SK-N-SH treated with all-trans-retinoic acid at 6 μM for 48 hours (cell line): ENCODE measurements at regions not wholly inside any gene's neighbourhood (a gene's known extent, or its start where the extent isn't known, plus 50 kb on each side); places are given as distances from the start of the nearest gene placed in this dataset.
A peak's percentile ranks its signal among the peaks of the same experiment; 100 is the strongest.

Experiments
- ATAC-seq: fragments of 200-7000 bp; cut with Tn5 transposase; 3 replicates; pipeline ENCODE4 v1.9.1; 2020; ENCODE audit warnings: mild to moderate bottlenecking, moderate library complexity
- ARNTL ChIP-seq: fragments of 450-650 bp; formaldehyde crosslinking; IDR thresholded peaks from 2 replicates; pipeline ENCODE4 v1.5.0; 2020; ENCODE audit warnings: low read depth, mild to moderate bottlenecking, moderate library complexity, borderline replicate concordance
- CSDC2 ChIP-seq: fragments of 250-450 bp; sonication (Bioruptor Pico); IDR thresholded peaks from 2 replicates; pipeline ENCODE4 v1.5.0; 2020; ENCODE audit warnings: mild to moderate bottlenecking, moderate library complexity
- CSRNP3 ChIP-seq: fragments of 250-450 bp; sonication (Bioruptor Pico); IDR thresholded peaks from 2 replicates; pipeline ENCODE4 v1.5.1; 2021; ENCODE audit warnings: mild to moderate bottlenecking, moderate library complexity
- ESRRG ChIP-seq: fragments of 250-450 bp; sonication (Bioruptor Pico); IDR thresholded peaks from 2 replicates; pipeline ENCODE4 v1.6.1; 2021; ENCODE audit warnings: mild to moderate bottlenecking
- GLIS3 ChIP-seq: fragments of 250-450 bp; sonication (Bioruptor Pico); IDR thresholded peaks from 2 replicates; pipeline ENCODE4 v1.5.0; 2020; ENCODE audit warnings: mild to moderate bottlenecking, moderate library complexity
- ISL1 ChIP-seq: fragments of 250-450 bp; sonication (Bioruptor Pico); IDR thresholded peaks from 2 replicates; pipeline ENCODE4 v2.1.2; 2022; ENCODE audit warnings: mild to moderate bottlenecking, moderate library complexity
- OSR1 ChIP-seq: fragments of 250-450 bp; sonication (Bioruptor Pico); IDR thresholded peaks from 2 replicates; pipeline ENCODE4 v1.8.0; 2022; ENCODE audit warnings: moderate library complexity, mild to moderate bottlenecking, inconsistent platforms
- POU6F1 ChIP-seq: fragments of 250-450 bp; sonication (Bioruptor Pico); IDR thresholded peaks from 2 replicates; pipeline ENCODE4 v1.8.0; 2021; ENCODE audit warnings: low read depth, mild to moderate bottlenecking, moderate library complexity, borderline replicate concordance
- PPARA ChIP-seq: fragments of 250-450 bp; sonication (Bioruptor Pico); IDR thresholded peaks from 2 replicates; pipeline ENCODE4 v1.5.0; 2020; ENCODE audit warnings: mild to moderate bottlenecking, borderline replicate concordance
- RARB ChIP-seq: fragments of 250-450 bp; sonication (Bioruptor Pico); IDR thresholded peaks from 2 replicates; pipeline ENCODE4 v1.8.0; 2021; ENCODE audit warnings: mild to moderate bottlenecking, moderate library complexity
- SNAI2 ChIP-seq: fragments of 250-450 bp; sonication (Bioruptor Pico); IDR thresholded peaks from 2 replicates; pipeline ENCODE4 v1.5.0; 2020; ENCODE audit warnings: mild to moderate bottlenecking, moderate library complexity
- TCF4 ChIP-seq: fragments of 250-450 bp; sonication (Bioruptor Pico); IDR thresholded peaks from 2 replicates; pipeline ENCODE4 v1.8.0; 2021; ENCODE audit warnings: mild to moderate bottlenecking, moderate library complexity, borderline replicate concordance
- TSHZ2 ChIP-seq: fragments of 250-450 bp; sonication (Bioruptor Pico); IDR thresholded peaks from 2 replicates; pipeline ENCODE4 v1.5.0; 2020; ENCODE audit warnings: mild to moderate bottlenecking, moderate library complexity
- ZC3H10 ChIP-seq: fragments of 250-450 bp; sonication (Bioruptor Pico); IDR thresholded peaks from 2 replicates; pipeline ENCODE4 v1.5.1; 2021; ENCODE audit warnings: mild to moderate bottlenecking, moderate library complexity
- ZFP3 ChIP-seq: fragments of 250-450 bp; sonication (Bioruptor Pico); IDR thresholded peaks from 2 replicates; pipeline ENCODE4 v1.5.0; 2020; ENCODE audit warnings: mild to moderate bottlenecking, moderate library complexity
- ZFP30 ChIP-seq: fragments of 450-650 bp; formaldehyde crosslinking; IDR thresholded peaks from 2 replicates; pipeline ENCODE4 v1.5.0; 2022; ENCODE audit warnings: mild to moderate bottlenecking, moderate library complexity
- ZNF565 ChIP-seq: fragments of 450-650 bp; formaldehyde crosslinking; conservative IDR thresholded peaks from 2 replicates; pipeline ENCODE4 v1.5.0; 2020; ENCODE audit warnings: low read depth, mild to moderate bottlenecking, moderate library complexity
- ZNF70 ChIP-seq: fragments of 450-650 bp; formaldehyde crosslinking; IDR thresholded peaks from 2 replicates; pipeline ENCODE4 v1.5.0; 2020; ENCODE audit warnings: mild to moderate bottlenecking, moderate library complexity
- ZNF8 ChIP-seq: fragments of 450-650 bp; formaldehyde crosslinking; IDR thresholded peaks from 2 replicates; pipeline ENCODE4 v1.5.0; 2020; ENCODE audit warnings: mild to moderate bottlenecking, moderate library complexity

- ATAC-seq: no peak
- TF ChIP-seq ZFP30 (no peak), ZNF8 (CRISPR knock-in tag) (no peak), TCF4 (CRISPR knock-in tag) (no peak), ZNF70 (CRISPR knock-in tag) (no peak), CSDC2 (CRISPR knock-in tag) (no peak), GLIS3 (CRISPR knock-in tag) (no peak), PPARA (CRISPR knock-in tag) (no peak), ARNTL (no peak)
Measured at GRCh38 chr11:15607361-15608036, 492.8 kb downstream of the INSC start.

- no peak for TF ChIP-seq CSRNP3 (CRISPR knock-in tag)
- no peak for TF ChIP-seq GLIS3 (CRISPR knock-in tag)
- TF ChIP-seq, all 23 proteins: peak for 0
- no peak for ATAC-seq
Measured at GRCh38 chr11:15609445-15609844, 494.7 kb downstream of the INSC start.

- ATAC-seq: no peak
- TF ChIP-seq TSHZ2 (no peak), ZFP3 (CRISPR knock-in tag) (no peak), ZC3H10 (CRISPR knock-in tag) (no peak), ISL1 (no peak), ZNF70 (CRISPR knock-in tag) (no peak), POU6F1 (no peak), OSR1 (CRISPR knock-in tag) (no peak), ESRRG (CRISPR knock-in tag) (no peak), ARNTL (no peak)
Measured at GRCh38 chr11:15610881-15611280, 496.2 kb downstream of the INSC start.

- 0 out of 2 replicates have a peak, but pooled peaks have one; percentile 6 for TF ChIP-seq GLIS3 (CRISPR knock-in tag)
- TF ChIP-seq ZC3H10 (CRISPR knock-in tag): no peak
- TF ChIP-seq ESRRG (CRISPR knock-in tag): no peak
- TF ChIP-seq TCF4 (CRISPR knock-in tag): peak; percentile 34; the same call in 1 of the 2 replicates
- TF ChIP-seq PPARA (CRISPR knock-in tag): no peak
- no peak for TF ChIP-seq SNAI2 (CRISPR knock-in tag)
- no peak for TF ChIP-seq POU6F1
- TF ChIP-seq ZNF8 (CRISPR knock-in tag): no peak
- peak; percentile 81 for TF ChIP-seq ISL1
- no peak for TF ChIP-seq ZNF565 (CRISPR knock-in tag)
- no peak for TF ChIP-seq RARB (CRISPR knock-in tag)
- no peak for ATAC-seq
Measured at GRCh38 chr11:15613251-15613650, 498.5 kb downstream of the INSC start.

GRCh38 chr11:15613789-15614188, 499.1 kb downstream of the INSC start:
- no peak for ATAC-seq
- TF ChIP-seq ZFP3 (CRISPR knock-in tag) (no peak), ZNF70 (CRISPR knock-in tag) (no peak), CSDC2 (CRISPR knock-in tag) (no peak), ARNTL (no peak), TSHZ2 (no peak; the same call in 1 of the 2 replicates), ESRRG (CRISPR knock-in tag) (no peak)
